LNCAP (cell line): ENCODE measurements at regions not wholly inside any gene's neighbourhood (a gene's known extent, or its start where the extent isn't known, plus 50 kb on each side); places are given as distances from the start of the nearest gene placed in this dataset.

Experiments used
- CTCF ChIP-seq: fragments of 450-650 bp; IDR thresholded peaks from 2 replicates; pipeline ENCODE4 v1.5.1; 2017; ENCODE audit warnings: mild to moderate bottlenecking

- TF ChIP-seq CTCF: no peak
Measured at GRCh38 chr11:11036185-11036847, 178.5 kb upstream of the ZBED5 start.

GRCh38 chr11:11035331-11035730 is 177.5 kb upstream of the ZBED5 start:
- TF ChIP-seq CTCF: no peak

- no peak for TF ChIP-seq CTCF
Measured at GRCh38 chr11:11034476-11034875, 176.6 kb upstream of the ZBED5 start.

GRCh38 chr11:11032066-11032465 is 174.2 kb upstream of the ZBED5 start:
- TF ChIP-seq CTCF: no peak

GRCh38 chr11:11029027-11029426 is 171.2 kb upstream of the ZBED5 start:
- no peak for TF ChIP-seq CTCF

GRCh38 chr11:11028017-11028692 is 170.3 kb upstream of the ZBED5 start:
- peak; percentile 94 for TF ChIP-seq CTCF

- no peak for TF ChIP-seq CTCF
Measured at GRCh38 chr11:11027288-11027687, 169.4 kb upstream of the ZBED5 start.
